GM19239 (cell line): ENCODE measurements at regions not wholly inside any gene's neighbourhood (a gene's known extent, or its start where the extent isn't known, plus 50 kb on each side); places are given as distances from the start of the nearest gene placed in this dataset.
"Not testable (repeated sequence)": the region's sequence is repeated elsewhere in the genome, so short reads cannot be mapped to it uniquely, and the experiment has no call there.

Source experiments
- DNase-seq: peaks from one replicate; pipeline ENCODE4 v3.0.0; 2011; ENCODE audit warnings: low spot score; ENCODE audit not compliant: insufficient read length
- FAIRE-seq: peaks from 2 replicates; lab custom pipeline; 2011; peaks lifted over from hg19 to GRCh38; lab: Jason Lieb, UNC

- FAIRE-seq (no peak), DNase-seq (no peak)
Observed at GRCh38 chr20:39974966-39975501, 714.0 kb downstream of the MAFB start.

- no peak for FAIRE-seq
- no peak for DNase-seq
Observed at GRCh38 chr20:39968495-39968894, 720.5 kb downstream of the MAFB start.

- FAIRE-seq, result no peak
- no peak for DNase-seq
Observed at GRCh38 chr20:39967806-39968205, 721.2 kb downstream of the MAFB start.

- FAIRE-seq (no peak), DNase-seq (no peak)
Observed at GRCh38 chr20:39961637-39962244, 727.3 kb downstream of the MAFB start.

GRCh38 chr20:39960522-39961428, 728.3 kb downstream of the MAFB start:
- peak; percentile 14 for FAIRE-seq

GRCh38 chr20:39957911-39958310, 731.1 kb downstream of the MAFB start:
- not testable (repeated sequence) for DNase-seq, FAIRE-seq

More at GRCh38 chr20:39960522-39961428, 728.3 kb downstream of the MAFB start:
- DNase-seq, result peak; percentile 4

DNA sequence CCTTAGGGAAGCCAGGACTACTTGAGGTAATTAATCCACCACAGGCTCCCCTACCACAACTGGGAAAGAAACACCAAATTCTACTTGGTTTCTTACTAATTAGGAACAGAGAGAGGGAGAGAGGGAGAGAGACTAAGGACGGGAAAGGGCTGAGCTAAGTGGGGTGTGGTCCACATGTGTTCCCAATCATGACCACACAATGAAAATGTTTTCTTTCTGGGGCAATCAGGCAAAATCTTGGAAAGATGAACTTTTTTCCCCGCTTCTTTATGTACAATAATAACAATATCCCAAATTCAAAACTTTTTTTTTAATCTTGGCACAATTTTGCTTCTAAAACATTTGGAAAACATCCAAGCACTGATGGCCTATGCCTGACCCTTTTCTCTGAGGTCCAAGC, 734.4 kb downstream of the MAFB start:
- no peak for FAIRE-seq
- no peak for DNase-seq

GRCh38 chr20:39946931-39947330, 742.1 kb downstream of the MAFB start:
- FAIRE-seq (peak; percentile 18), DNase-seq (no peak)

DNA sequence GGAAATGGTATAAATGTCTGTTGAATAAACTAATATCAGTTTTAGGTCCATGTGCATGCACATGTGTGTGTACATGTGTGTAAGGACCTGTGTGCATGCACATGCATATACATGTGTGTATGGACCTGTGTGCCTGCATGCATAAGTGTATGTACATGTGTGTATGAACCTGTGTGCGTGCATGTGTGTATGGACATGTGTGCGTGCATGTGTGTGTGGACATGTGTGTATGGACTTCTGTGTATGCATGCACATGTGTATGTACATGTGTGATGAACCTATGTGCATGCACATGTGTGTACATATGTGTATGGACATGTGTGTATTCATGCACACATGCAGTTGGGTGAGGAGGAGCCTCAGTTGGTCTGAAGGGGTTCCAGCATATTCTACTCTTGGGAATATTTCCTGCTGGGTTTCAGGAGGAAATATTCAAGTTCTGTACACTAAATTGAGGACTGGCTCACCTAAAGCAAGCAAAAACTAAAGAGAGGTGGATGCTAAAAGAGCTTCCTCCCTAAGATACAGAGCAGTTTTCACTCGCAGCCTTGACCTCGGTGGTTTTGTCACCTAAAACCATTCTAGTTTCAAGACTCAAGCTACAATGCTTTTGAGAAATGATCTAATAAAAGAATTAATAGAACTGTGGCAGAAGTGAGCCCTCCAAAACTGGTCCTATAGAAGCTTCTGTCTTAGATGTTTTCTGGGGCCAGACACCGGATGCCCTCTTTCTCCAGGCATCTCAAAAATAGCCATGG, 742.8 kb downstream of the MAFB start:
- no peak for DNase-seq
- peak; percentile 21 for FAIRE-seq

DNA sequence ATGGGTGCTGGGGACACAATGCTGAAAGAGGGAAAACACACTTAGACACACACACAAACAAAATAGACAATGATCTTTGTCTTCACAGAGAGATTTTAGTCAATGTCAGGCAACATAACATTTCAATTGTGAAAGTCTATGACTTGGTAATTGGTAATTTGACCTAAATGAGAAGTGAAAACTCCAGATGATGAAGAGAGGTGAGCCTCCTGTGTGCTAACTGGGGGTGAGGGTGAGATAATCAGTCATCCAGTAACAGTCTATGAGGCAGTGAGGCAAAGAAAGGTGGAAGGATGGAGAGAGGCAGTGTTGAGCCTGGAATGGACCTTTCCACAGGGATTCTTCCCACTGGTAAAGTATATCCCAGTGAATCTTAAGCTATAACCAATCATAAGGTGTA, 744.2 kb downstream of the MAFB start:
- FAIRE-seq (peak; percentile 72), DNase-seq (no peak)

DNA sequence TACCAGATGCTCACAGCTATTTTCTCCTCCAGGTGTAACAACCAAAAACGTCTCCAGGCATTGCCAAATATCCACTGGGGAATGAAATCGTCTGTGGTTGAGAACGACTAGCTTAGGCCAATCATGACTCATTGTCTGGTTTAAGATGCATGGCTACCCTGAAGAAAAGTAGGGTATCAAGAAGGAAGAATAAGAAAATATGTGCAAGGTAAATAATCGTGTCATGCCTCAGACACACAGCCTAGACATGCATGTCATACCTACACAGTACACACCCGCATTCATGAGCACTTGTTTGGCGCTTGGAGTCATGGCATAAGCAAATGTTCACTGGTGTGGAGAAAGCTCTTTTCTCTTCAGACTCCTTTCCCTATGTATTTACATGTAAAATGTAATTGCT, 745.7 kb downstream of the MAFB start:
- DNase-seq (no peak), FAIRE-seq (no peak)

DNA sequence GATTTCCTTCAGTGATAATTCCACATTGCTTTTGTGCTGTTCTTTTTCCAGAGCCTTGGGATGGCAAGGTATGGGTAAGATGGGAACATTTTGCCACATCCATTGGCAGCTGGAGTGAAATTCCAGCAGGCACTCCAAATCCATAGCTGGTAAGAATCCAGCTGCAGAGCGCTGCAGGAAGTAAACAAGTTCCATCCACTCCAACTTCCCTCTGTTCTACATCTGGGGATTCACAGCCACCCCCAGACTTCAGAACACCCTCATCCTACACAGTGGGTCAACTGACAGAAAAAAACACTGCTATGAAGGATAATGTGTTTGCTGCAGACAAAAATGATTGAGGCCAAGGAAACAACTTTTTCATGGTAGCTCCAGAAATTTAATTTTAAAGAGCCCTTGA, 747.8 kb downstream of the MAFB start:
- no peak for DNase-seq
- FAIRE-seq, result no peak

GRCh38 chr20:39939241-39939865, 749.7 kb downstream of the MAFB start:
- FAIRE-seq, result no peak
- DNase-seq, result no peak

DNA sequence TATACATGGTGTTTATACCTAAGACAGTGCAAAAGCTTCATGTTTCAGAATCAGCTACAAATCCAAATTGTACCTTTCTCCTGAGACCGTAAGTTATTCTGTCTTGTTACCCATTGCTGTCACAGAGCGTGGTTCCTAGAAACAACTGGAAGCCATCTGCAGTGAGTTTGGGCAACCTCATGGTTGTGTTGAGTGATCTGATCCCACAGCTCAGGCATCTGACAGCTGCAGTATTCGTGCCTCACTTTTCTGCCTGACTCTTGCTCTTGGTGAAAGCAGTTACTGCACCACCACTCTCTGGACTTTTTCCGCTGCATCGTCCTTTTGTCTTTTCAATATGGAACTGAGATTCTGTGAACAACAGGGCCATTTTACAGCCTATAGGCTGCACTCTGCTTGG, 752.6 kb downstream of the MAFB start:
- DNase-seq, result no peak
- FAIRE-seq, result no peak

DNA sequence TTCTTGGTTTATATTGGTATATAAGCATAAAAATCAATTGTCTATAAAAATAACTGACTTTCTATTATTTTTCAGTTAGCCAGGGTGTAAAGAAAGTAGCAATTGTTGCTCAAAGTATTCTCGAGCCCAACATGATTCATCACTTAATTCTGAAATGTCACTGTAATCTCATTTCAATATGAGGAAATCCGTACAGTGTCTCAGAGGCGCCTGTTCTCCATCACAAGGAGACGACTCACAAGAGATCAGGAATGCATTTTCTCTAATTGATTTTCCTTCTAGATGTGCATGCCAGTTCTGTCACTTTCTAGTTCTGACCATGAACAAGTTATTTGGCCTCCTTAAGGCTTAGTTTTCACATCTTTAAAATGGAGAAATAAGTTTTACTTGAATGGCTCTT, 753.1 kb downstream of the MAFB start:
- DNase-seq (no peak), FAIRE-seq (no peak)

DNA sequence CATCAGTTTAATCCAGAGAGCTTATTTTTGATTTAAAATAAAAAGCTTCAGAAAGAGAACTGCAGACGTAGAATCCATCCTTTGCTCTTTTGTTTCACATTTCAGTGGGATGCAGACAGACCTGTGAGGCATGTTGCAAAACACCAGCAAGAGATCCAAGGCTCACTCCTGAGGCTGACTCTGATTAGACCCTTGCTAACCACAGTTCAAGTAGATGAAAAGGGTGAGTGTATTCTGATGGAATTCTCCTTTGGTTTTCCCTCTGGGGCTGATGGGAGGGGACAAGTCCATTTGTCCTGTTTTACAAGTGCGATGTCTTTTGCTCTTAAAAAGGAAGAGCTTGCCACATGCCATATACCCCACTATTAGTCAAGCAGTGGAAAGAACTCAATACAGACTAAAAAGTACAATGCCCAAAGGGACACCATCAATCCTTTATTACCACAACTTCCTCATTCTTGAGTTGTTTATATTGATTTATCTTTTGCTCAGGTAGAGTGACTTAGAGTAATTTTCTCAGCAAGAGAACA, 772.7 kb downstream of the MAFB start:
- FAIRE-seq, result no peak

GRCh38 chr20:39913274-39913673, 775.8 kb downstream of the MAFB start:
- no peak for DNase-seq
- FAIRE-seq, result no peak

More for the DNA sequence above, 772.7 kb downstream of the MAFB start:
- DNase-seq, result no peak

DNA sequence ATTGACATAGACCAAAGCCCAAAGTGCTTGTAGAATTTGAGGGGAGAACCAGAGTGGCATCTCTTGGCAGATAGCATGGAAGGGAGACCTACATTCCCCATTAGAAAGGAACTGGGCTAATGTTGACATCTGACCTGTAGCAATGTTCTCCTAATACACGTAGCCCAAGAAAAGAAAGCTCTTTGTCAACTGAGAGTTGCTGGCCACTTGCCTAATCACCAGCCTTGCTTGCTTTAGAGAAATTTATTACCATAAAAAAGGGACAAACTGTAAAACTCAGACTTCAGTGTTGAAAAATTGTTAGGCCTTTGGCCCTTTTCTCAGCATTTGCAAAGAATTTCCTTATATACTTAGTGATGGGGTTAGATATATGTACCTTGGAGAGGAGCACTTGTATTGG, 777.5 kb downstream of the MAFB start:
- DNase-seq (no peak), FAIRE-seq (no peak)

DNA sequence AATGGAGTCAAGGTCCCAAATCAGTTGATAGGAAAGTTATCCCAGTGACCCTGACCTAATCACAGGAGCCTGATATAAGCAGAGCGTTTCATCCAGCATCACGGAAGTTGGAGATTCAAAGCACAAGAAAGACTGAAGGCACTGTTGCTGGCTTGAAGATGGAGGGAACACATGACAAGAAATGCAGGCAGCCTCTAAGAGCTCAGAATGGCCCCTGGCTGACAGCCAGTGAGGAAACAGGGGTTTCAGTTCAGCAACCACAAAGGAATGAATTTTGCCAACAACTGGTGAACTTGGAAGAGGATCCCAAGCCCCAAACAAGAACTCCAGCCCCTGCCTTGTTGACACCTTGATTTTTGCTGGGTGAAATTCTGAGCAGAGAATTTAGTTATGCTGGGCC, 778.5 kb downstream of the MAFB start:
- DNase-seq, result no peak
- no peak for FAIRE-seq

DNA sequence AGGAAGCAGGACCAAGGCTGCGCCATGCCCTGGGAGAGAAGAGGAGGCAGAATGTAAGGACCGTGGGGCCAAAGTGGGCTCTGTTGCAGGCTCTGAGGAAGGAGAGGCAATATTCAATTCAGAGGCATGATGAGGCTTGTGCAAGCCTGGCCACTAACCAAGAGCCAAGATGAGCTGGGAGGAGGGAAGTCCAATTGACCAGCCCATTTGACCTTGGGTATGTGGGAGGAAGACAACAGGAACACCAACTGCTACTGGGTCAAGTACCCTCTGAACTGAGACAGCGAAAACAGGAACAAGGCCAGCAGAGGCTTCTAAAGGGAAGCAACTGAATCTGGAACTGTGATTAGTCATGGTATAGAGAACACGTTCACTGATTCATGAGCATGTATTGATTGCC, 779.6 kb downstream of the MAFB start:
- DNase-seq (no peak), FAIRE-seq (no peak)
